GM23338 (cell line): ENCODE measurements at regions not wholly inside any gene's neighbourhood (a gene's known extent, or its start where the extent isn't known, plus 50 kb on each side); places are given as distances from the start of the nearest gene placed in this dataset.

Experiments
- ATAC-seq: fragments of 200-7000 bp; cut with Tn5 transposase; 3 replicates; pipeline ENCODE4 v1.9.1; 2020
- DNase-seq: peaks from one replicate; pipeline ENCODE4 v3.0.0-alpha.2; 2015; ENCODE audit warnings: low spot score
- H2AFZ ChIP-seq: fragments of 200-600 bp; sonication (generic); 2 replicates; pipeline ENCODE4 v1.8.0; 2016; ENCODE audit warnings: antibody characterized with exemption, mild to moderate bottlenecking, moderate library complexity
- H3F3A ChIP-seq: fragments of 200-600 bp; sonication (generic); replicated peaks from 2 replicates; pipeline ENCODE4 v1.8.0; 2017; ENCODE audit warnings: antibody characterized with exemption, mixed run types, low read depth
- H3K27ac ChIP-seq: fragments of 200-600 bp; sonication (generic); 2 replicates; pipeline ENCODE4 v1.6.1; 2016; ENCODE audit warnings: low read depth
- H3K27me3 ChIP-seq: fragments of 200-600 bp; sonication (generic); 2 replicates; pipeline ENCODE4 v1.8.0; 2016; ENCODE audit warnings: mild to moderate bottlenecking, mixed run types, moderate library complexity; ENCODE audit not compliant: insufficient read depth
- H3K36me3 ChIP-seq: fragments of 200-600 bp; sonication (generic); 2 replicates; pipeline ENCODE4 v1.8.0; 2016; ENCODE audit warnings: mild to moderate bottlenecking; ENCODE audit not compliant: insufficient read depth
- H3K4me1 ChIP-seq: fragments of 200-600 bp; sonication (generic); 2 replicates; pipeline ENCODE4 v1.8.0; 2016; ENCODE audit warnings: mild to moderate bottlenecking, moderate library complexity; ENCODE audit not compliant: insufficient read depth
- H3K4me2 ChIP-seq: fragments of 200-600 bp; sonication (generic); 2 replicates; pipeline ENCODE4 v1.7.1; 2017; ENCODE audit warnings: mixed run types
- H3K4me3 ChIP-seq: fragments of 200-600 bp; sonication (generic); 2 replicates; pipeline ENCODE4 v1.6.1; 2016; ENCODE audit warnings: mixed run types
- H3K79me2 ChIP-seq: fragments of 200-600 bp; sonication (generic); replicated peaks from 2 replicates; pipeline ENCODE4 v1.8.0; 2017; ENCODE audit warnings: mild to moderate bottlenecking; ENCODE audit not compliant: insufficient read depth
- H3K9me2 ChIP-seq: fragments of 200-600 bp; sonication (generic); 2 replicates; pipeline ENCODE4 v1.8.0; 2017; ENCODE audit not compliant: insufficient read depth
- H4K20me1 ChIP-seq: fragments of 200-600 bp; sonication (generic); replicated peaks from 2 replicates; pipeline ENCODE4 v1.8.0; 2017; ENCODE audit warnings: mild to moderate bottlenecking; ENCODE audit not compliant: insufficient read depth
- H3K27ac Mint-ChIP-seq: 2 replicates; pipeline ENCODE4 v1.8.0; 2020; ENCODE audit warnings: inconsistent platforms, mild to moderate bottlenecking, moderate library complexity, mixed read lengths
- H3K27me3 Mint-ChIP-seq: 3 replicates; pipeline ENCODE4 v1.8.0; 2022; ENCODE audit warnings: low read depth, mild to moderate bottlenecking, moderate library complexity, mixed read lengths, inconsistent platforms; ENCODE audit not compliant: insufficient read depth, poor library complexity
- H3K36me3 Mint-ChIP-seq: 3 replicates; pipeline ENCODE4 v1.8.0; 2021; ENCODE audit warnings: low read depth, mild to moderate bottlenecking, inconsistent platforms, moderate library complexity, mixed read lengths
- H3K4me1 Mint-ChIP-seq: 3 replicates; pipeline ENCODE4 v1.8.0; 2020; ENCODE audit warnings: mild to moderate bottlenecking, inconsistent platforms, mixed read lengths
- H3K4me3 Mint-ChIP-seq: 3 replicates; pipeline ENCODE4 v1.8.0; 2021; ENCODE audit warnings: moderate library complexity, mild to moderate bottlenecking, inconsistent platforms, mixed read lengths
- H3K9me3 Mint-ChIP-seq: 3 replicates; pipeline ENCODE4 v1.8.0; 2020; ENCODE audit warnings: moderate library complexity, mild to moderate bottlenecking, inconsistent platforms, mixed read lengths
- CREB1 ChIP-seq: fragments of 250-450 bp; sonication (Bioruptor Pico); IDR thresholded peaks from 2 replicates; pipeline ENCODE4 v1.5.0; 2020; ENCODE audit warnings: low read depth, mild to moderate bottlenecking, moderate library complexity
- ETS1 ChIP-seq: IDR thresholded peaks from 2 replicates; pipeline ENCODE4 v1.6.1; 2016; ENCODE audit warnings: antibody characterized with exemption
- EZH2 ChIP-seq: fragments of 200-600 bp; sonication (generic); IDR thresholded peaks from one replicate; pipeline ENCODE4 v1.8.0; 2017; ENCODE audit warnings: antibody characterized with exemption, mild to moderate bottlenecking, low read depth; ENCODE audit not compliant: unreplicated experiment
- JUNB ChIP-seq: IDR thresholded peaks from one replicate; pipeline ENCODE4 v1.6.1; 2016; ENCODE audit warnings: antibody characterized with exemption; ENCODE audit not compliant: unreplicated experiment
- NANOG ChIP-seq: IDR thresholded peaks from 2 replicates; pipeline ENCODE4 v1.6.1; 2016; ENCODE audit warnings: antibody characterized with exemption, borderline replicate concordance
- POLR2AphosphoS5 ChIP-seq: IDR thresholded peaks from 2 replicates; pipeline ENCODE4 v1.6.1; 2016; ENCODE audit warnings: antibody characterized with exemption, low read depth
- ZNF331 ChIP-seq: fragments of 250-450 bp; sonication (Bioruptor Pico); IDR thresholded peaks from 2 replicates; pipeline ENCODE4 v1.5.0; 2020; ENCODE audit warnings: low read depth, mild to moderate bottlenecking, moderate library complexity
- ZNF462 ChIP-seq: fragments of 250-450 bp; sonication (Bioruptor Pico); IDR thresholded peaks from 2 replicates; pipeline ENCODE4 v1.5.0; 2020; ENCODE audit warnings: mild to moderate bottlenecking, moderate library complexity
- TF ChIP-seq, protein P1 (sequence below), 2 experiments: fragments of 200-600 bp in 1 of 2; sonication (generic) in 1 of 2; conservative IDR thresholded peaks; 2 replicates each; pipeline versions ENCODE4 v1.5.1 to v1.6.1; 2016 to 2017; ENCODE audit warnings: antibody characterized with exemption in 2 of 2, low read depth in 2 of 2, mild to moderate bottlenecking in 2 of 2, moderate library complexity in 1 of 2
- TF ChIP-seq, protein P2 (sequence below): IDR thresholded peaks from one replicate; pipeline ENCODE4 v1.6.1; 2018; ENCODE audit warnings: antibody characterized with exemption; ENCODE audit not compliant: unreplicated experiment

DNA sequence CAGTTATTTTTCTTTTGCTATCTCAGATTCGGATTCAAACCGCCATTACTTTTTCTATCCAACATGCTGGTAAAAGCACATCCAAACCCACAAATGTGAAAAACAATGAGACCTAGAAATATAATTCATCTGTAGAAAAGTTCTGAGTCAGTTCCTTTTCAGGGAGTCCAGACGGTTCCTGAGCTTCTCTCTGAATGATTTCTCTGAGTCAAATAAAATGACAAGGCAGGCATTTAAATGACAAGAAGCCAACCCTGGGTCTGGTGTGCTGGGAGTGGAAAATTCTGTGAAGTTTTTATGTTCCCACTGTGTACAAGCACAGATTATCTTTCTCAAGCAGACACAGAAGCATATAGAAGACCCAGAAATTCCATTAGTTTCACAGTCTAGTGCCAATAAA is 96.3 kb upstream of the ANKRD1 start (continued):
- TF ChIP-seq, protein P1, sequence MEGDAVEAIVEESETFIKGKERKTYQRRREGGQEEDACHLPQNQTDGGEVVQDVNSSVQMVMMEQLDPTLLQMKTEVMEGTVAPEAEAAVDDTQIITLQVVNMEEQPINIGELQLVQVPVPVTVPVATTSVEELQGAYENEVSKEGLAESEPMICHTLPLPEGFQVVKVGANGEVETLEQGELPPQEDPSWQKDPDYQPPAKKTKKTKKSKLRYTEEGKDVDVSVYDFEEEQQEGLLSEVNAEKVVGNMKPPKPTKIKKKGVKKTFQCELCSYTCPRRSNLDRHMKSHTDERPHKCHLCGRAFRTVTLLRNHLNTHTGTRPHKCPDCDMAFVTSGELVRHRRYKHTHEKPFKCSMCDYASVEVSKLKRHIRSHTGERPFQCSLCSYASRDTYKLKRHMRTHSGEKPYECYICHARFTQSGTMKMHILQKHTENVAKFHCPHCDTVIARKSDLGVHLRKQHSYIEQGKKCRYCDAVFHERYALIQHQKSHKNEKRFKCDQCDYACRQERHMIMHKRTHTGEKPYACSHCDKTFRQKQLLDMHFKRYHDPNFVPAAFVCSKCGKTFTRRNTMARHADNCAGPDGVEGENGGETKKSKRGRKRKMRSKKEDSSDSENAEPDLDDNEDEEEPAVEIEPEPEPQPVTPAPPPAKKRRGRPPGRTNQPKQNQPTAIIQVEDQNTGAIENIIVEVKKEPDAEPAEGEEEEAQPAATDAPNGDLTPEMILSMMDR (conservative IDR thresholded peaks at IDR 0.05; ENCODE audit: low read depth in 2 of 2), result no peak
- no peak for TF ChIP-seq EZH2
- TF ChIP-seq ETS1, result no peak
- no peak for TF ChIP-seq NANOG
- no peak for TF ChIP-seq POLR2AphosphoS5
- no peak for TF ChIP-seq CREB1 (CRISPR knock-in tag)

- no peaks in the 10 kb centered on the region for H3K9me3 Mint-ChIP-seq
- Histone ChIP-seq H3K4me1 (no peaks in the 10 kb centered on the region), H3K9me2 (no peaks in the 10 kb centered on the region), H3K79me2 (no peaks in the 10 kb centered on the region), H3K36me3 (no peaks in the 10 kb centered on the region), H2AFZ (no peak overlapping the region), H3K27ac (no peak overlapping the region), H3K4me2 (no peak overlapping the region), H3F3A (no peaks in the 10 kb centered on the region), H4K20me1 (no peaks in the 10 kb centered on the region), H3K27me3 (no peaks in the 10 kb centered on the region), H3K4me3 (no peak overlapping the region)
- ATAC-seq, result no peak
- no peak overlapping the region for H3K27ac Mint-ChIP-seq
- no peaks in the 10 kb centered on the region for H3K36me3 Mint-ChIP-seq
- no peak for DNase-seq
- H3K27me3 Mint-ChIP-seq, result peaks cover 6% of the 10 kb centered on the region
- no peak for TF ChIP-seq ZNF331 (CRISPR knock-in tag)
- no peak for TF ChIP-seq NANOG
- TF ChIP-seq JUNB, result no peak
- no peak for TF ChIP-seq ETS1
- TF ChIP-seq ZNF462 (CRISPR knock-in tag), result no peak
- TF ChIP-seq, protein P2, sequence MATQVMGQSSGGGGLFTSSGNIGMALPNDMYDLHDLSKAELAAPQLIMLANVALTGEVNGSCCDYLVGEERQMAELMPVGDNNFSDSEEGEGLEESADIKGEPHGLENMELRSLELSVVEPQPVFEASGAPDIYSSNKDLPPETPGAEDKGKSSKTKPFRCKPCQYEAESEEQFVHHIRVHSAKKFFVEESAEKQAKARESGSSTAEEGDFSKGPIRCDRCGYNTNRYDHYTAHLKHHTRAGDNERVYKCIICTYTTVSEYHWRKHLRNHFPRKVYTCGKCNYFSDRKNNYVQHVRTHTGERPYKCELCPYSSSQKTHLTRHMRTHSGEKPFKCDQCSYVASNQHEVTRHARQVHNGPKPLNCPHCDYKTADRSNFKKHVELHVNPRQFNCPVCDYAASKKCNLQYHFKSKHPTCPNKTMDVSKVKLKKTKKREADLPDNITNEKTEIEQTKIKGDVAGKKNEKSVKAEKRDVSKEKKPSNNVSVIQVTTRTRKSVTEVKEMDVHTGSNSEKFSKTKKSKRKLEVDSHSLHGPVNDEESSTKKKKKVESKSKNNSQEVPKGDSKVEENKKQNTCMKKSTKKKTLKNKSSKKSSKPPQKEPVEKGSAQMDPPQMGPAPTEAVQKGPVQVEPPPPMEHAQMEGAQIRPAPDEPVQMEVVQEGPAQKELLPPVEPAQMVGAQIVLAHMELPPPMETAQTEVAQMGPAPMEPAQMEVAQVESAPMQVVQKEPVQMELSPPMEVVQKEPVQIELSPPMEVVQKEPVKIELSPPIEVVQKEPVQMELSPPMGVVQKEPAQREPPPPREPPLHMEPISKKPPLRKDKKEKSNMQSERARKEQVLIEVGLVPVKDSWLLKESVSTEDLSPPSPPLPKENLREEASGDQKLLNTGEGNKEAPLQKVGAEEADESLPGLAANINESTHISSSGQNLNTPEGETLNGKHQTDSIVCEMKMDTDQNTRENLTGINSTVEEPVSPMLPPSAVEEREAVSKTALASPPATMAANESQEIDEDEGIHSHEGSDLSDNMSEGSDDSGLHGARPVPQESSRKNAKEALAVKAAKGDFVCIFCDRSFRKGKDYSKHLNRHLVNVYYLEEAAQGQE, result no peak
- TF ChIP-seq POLR2AphosphoS5, result no peak
- H3K4me1 Mint-ChIP-seq, result no peaks in the 10 kb centered on the region; the same call in 1 of the 3 replicates
- H3K4me3 Mint-ChIP-seq, result no peak overlapping the region
Measured at GRCh38 chr10:91021901-91022300, 101.0 kb upstream of the ANKRD1 start.
